ENCODE measurements at regions not wholly inside any gene's neighbourhood (a gene's known extent, or its start where the extent isn't known, plus 50 kb on each side); places are given as distances from the start of the nearest gene placed in this dataset.

GRCh38 chr19:5257155-5258045, 83.2 kb downstream of the PTPRS start:
- WGBS (ENCODE audit: low lambda C conversion rate), result 93% methylated on average over 37 of the region's 43 CpGs
- H3K36me3 ChIP-seq (replicated peaks in 1 of 2; ENCODE audit: control insufficient read depth in 1 of 2, insufficient read depth in 2 of 2, low read length in 1 of 2), result peaks cover 48 to 69% of the 10 kb centered on the region in 2 experiments
- H3K27me3 ChIP-seq (ENCODE audit: insufficient read depth), result no peaks in the 10 kb centered on the region
- no peaks in the 10 kb centered on the region for H3K4me1 ChIP-seq (ENCODE audit: control insufficient read depth in 1 of 2, insufficient read depth in 2 of 2, low read depth in 1 of 2, low read length in 1 of 2)
- no peak overlapping the region for H3K4me2 ChIP-seq
- ChIA-PET CTCF (no interaction called here), POLR2A (interaction anchor here (0.6 kb wide), 1 partner anchor 15 kb away, joined by 4 read pairs; no protein-coding TSS in a partner anchor)
- H2AFZ ChIP-seq (ENCODE audit: low read depth), result no peak overlapping the region
- H3K27ac ChIP-seq (ENCODE audit: low read depth in 2 of 2, low read length in 1 of 2), result no peak overlapping the region
- 0 out of 2 replicates have a peak, but pooled peaks cover 4% of the 10 kb centered on the region for H3K9me3 ChIP-seq
- DNase-seq, result no peak
- no peak overlapping the region; a peak in 1 of 4 replicates for H3K4me3 ChIP-seq (ENCODE audit: low read depth in 2 of 2, low read length in 1 of 2)
- TF ChIP-seq RCOR1 (IDR thresholded peaks at IDR 0.05; ENCODE audit: low read length) (no peak), MEF2A (IDR thresholded peaks at IDR 0.05; ENCODE audit: borderline replicate concordance, low read depth) (no peak), FOSL2 (IDR thresholded peaks at IDR 0.05; ENCODE audit: borderline replicate concordance, low read depth) (no peak), EP300 (IDR thresholded peaks at IDR 0.05; ENCODE audit: borderline replicate concordance in 1 of 2, low read depth in 1 of 2, low read length in 1 of 2) (no peak), TAF1 (IDR thresholded peaks at IDR 0.05; ENCODE audit: borderline replicate concordance, low read depth, low read length) (no peak), GATA2 (CRISPR knock-in tag; IDR thresholded peaks at IDR 0.05) (no peak), USF2 (IDR thresholded peaks at IDR 0.05; ENCODE audit: borderline replicate concordance, low read depth, low read length) (no peak), FOXJ3 (CRISPR knock-in tag; IDR thresholded peaks at IDR 0.05) (no peak), MAX (IDR thresholded peaks at IDR 0.05; ENCODE audit: low read depth) (no peak), MXI1 (IDR thresholded peaks at IDR 0.05; ENCODE audit: low read depth, low read length) (no peak), TEAD4 (IDR thresholded peaks at IDR 0.05; ENCODE audit: borderline replicate concordance, insufficient read depth) (no peak), ELF1 (IDR thresholded peaks at IDR 0.05) (no peak), CHD2 (IDR thresholded peaks at IDR 0.05; ENCODE audit: low read length, partially characterized antibody) (no peak), PBX3 (IDR thresholded peaks at IDR 0.05) (no peak), EZH2phosphoT487 (IDR thresholded peaks at IDR 0.05; ENCODE audit: borderline replicate concordance, low read depth) (no peak), NRF1 (IDR thresholded peaks at IDR 0.05; ENCODE audit: low read depth, low read length) (no peak), POLR2AphosphoS5 (IDR thresholded peaks at IDR 0.05; ENCODE audit: low read depth, low read length) (no peak)
- TF ChIP-seq, protein P1, sequence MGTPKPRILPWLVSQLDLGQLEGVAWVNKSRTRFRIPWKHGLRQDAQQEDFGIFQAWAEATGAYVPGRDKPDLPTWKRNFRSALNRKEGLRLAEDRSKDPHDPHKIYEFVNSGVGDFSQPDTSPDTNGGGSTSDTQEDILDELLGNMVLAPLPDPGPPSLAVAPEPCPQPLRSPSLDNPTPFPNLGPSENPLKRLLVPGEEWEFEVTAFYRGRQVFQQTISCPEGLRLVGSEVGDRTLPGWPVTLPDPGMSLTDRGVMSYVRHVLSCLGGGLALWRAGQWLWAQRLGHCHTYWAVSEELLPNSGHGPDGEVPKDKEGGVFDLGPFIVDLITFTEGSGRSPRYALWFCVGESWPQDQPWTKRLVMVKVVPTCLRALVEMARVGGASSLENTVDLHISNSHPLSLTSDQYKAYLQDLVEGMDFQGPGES (IDR thresholded peaks at IDR 0.05; ENCODE audit: low read depth, low read length), result no peak
- TF ChIP-seq, protein P2, sequence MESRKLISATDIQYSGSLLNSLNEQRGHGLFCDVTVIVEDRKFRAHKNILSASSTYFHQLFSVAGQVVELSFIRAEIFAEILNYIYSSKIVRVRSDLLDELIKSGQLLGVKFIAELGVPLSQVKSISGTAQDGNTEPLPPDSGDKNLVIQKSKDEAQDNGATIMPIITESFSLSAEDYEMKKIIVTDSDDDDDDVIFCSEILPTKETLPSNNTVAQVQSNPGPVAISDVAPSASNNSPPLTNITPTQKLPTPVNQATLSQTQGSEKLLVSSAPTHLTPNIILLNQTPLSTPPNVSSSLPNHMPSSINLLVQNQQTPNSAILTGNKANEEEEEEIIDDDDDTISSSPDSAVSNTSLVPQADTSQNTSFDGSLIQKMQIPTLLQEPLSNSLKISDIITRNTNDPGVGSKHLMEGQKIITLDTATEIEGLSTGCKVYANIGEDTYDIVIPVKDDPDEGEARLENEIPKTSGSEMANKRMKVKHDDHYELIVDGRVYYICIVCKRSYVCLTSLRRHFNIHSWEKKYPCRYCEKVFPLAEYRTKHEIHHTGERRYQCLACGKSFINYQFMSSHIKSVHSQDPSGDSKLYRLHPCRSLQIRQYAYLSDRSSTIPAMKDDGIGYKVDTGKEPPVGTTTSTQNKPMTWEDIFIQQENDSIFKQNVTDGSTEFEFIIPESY (IDR thresholded peaks at IDR 0.05; ENCODE audit: borderline replicate concordance, low read depth), result no peak
- H4K20me1 ChIP-seq (ENCODE audit: insufficient read depth), result no peaks in the 10 kb centered on the region
- H3K9me2 ChIP-seq, result no peaks in the 10 kb centered on the region
- H3F3A ChIP-seq (replicated peaks; ENCODE audit: insufficient read depth), result no peaks in the 10 kb centered on the region
- H3K9ac ChIP-seq, result no peak overlapping the region
- no peaks in the 10 kb centered on the region for H3K79me2 ChIP-seq (ENCODE audit: insufficient read depth)

Data from SK-N-SH (cell line).